Bronchial epithelial cell (primary cell): ENCODE measurements at regions not wholly inside any gene's neighbourhood (a gene's known extent, or its start where the extent isn't known, plus 50 kb on each side); places are given as distances from the start of the nearest gene placed in this dataset.

Experiments used
- DNase-seq: peaks from one replicate; pipeline ENCODE4 v3.0.0-alpha.2; 2010; ENCODE audit warnings: low read depth
- FAIRE-seq: peaks from 2 replicates; lab custom pipeline; 2011; peaks lifted over from hg19 to GRCh38; lab: Jason Lieb, UNC
- H3K27me3 ChIP-seq: 2 replicates; pipeline ENCODE4 v1.5.1; 2011; ENCODE audit warnings: low read length; ENCODE audit not compliant: control insufficient read depth, insufficient read depth
- H3K36me3 ChIP-seq: 2 replicates; pipeline ENCODE4 v1.5.1; 2011; ENCODE audit warnings: low read length; ENCODE audit not compliant: control insufficient read depth, insufficient read depth
- H3K4me3 ChIP-seq: 2 replicates; pipeline ENCODE4 v1.5.1; 2011; ENCODE audit warnings: mild to moderate bottlenecking, low read depth, low read length, control low read depth
- CTCF ChIP-seq: IDR thresholded peaks from 2 replicates; pipeline ENCODE4 v1.5.1; 2011; ENCODE audit warnings: mild to moderate bottlenecking, moderate library complexity, low read length, control low read depth, inconsistent platforms; ENCODE audit not compliant: insufficient read depth, severe bottlenecking

GRCh38 chr4:146022541-146022940, 83.9 kb upstream of the ZNF827 start:
- H3K36me3 ChIP-seq: no peaks in the 10 kb centered on the region
- FAIRE-seq: no peak
- no peak for DNase-seq
- H3K27me3 ChIP-seq: no peaks in the 10 kb centered on the region
- TF ChIP-seq CTCF: no peak
- H3K4me3 ChIP-seq: no peak overlapping the region

GRCh38 chr4:146018247-146018646, 79.6 kb upstream of the ZNF827 start:
- FAIRE-seq (no peak), DNase-seq (no peak)
- Histone ChIP-seq H3K36me3 (no peaks in the 10 kb centered on the region), H3K4me3 (no peak overlapping the region), H3K27me3 (no peaks in the 10 kb centered on the region)
- no peak for TF ChIP-seq CTCF

- FAIRE-seq: no peak
- DNase-seq: no peak
- Histone ChIP-seq H3K4me3 (no peak overlapping the region), H3K36me3 (no peaks in the 10 kb centered on the region), H3K27me3 (no peaks in the 10 kb centered on the region)
- TF ChIP-seq CTCF: no peak
Observed at GRCh38 chr4:146004730-146005129, 66.1 kb upstream of the ZNF827 start.

- DNase-seq (no peak), FAIRE-seq (no peak)
- Histone ChIP-seq H3K36me3 (no peaks in the 10 kb centered on the region), H3K27me3 (no peaks in the 10 kb centered on the region), H3K4me3 (no peak overlapping the region)
- no peak for TF ChIP-seq CTCF
Observed at GRCh38 chr4:145988628-145989027, 50.0 kb upstream of the ZNF827 start.
